NCI-H1417 (cell line): ENCODE measurements at regions not wholly inside any gene's neighbourhood (a gene's known extent, or its start where the extent isn't known, plus 50 kb on each side); places are given as distances from the start of the nearest gene placed in this dataset.

Experiments
- DNase-seq, 3 experiments: peaks; one replicate each; lab custom pipeline; 2025; lab: John Stamatoyannopoulos, UW

GRCh38 chr18:10279471-10279870 is 175.0 kb upstream of the APCDD1 start:
- DNase-seq = no peak

- no peak for DNase-seq
Observed at GRCh38 chr18:10279905-10280644, 174.4 kb upstream of the APCDD1 start.

GRCh38 chr18:10284540-10285282 is 169.7 kb upstream of the APCDD1 start:
- no peak for DNase-seq

- no peak for DNase-seq
Observed at GRCh38 chr18:10285283-10285640, 169.2 kb upstream of the APCDD1 start.

- DNase-seq = no peak
Observed at GRCh38 chr18:10286580-10287150, 167.8 kb upstream of the APCDD1 start.

- no peak for DNase-seq
Observed at GRCh38 chr18:10289251-10289650, 165.2 kb upstream of the APCDD1 start.

- no peak for DNase-seq
Observed at GRCh38 chr18:10289951-10290637, 164.3 kb upstream of the APCDD1 start.

- no peak for DNase-seq
Observed at GRCh38 chr18:10290638-10291235, 163.7 kb upstream of the APCDD1 start.

- no peak for DNase-seq
Observed at GRCh38 chr18:10291568-10291981, 162.9 kb upstream of the APCDD1 start.

GRCh38 chr18:10293966-10294365 is 160.5 kb upstream of the APCDD1 start:
- DNase-seq = no peak

- DNase-seq = no peak
Observed at GRCh38 chr18:10295751-10296150, 158.7 kb upstream of the APCDD1 start.

GRCh38 chr18:10296491-10296890 is 157.9 kb upstream of the APCDD1 start:
- DNase-seq = no peak

- no peak for DNase-seq
Observed at GRCh38 chr18:10297086-10297485, 157.3 kb upstream of the APCDD1 start.

- DNase-seq = no peak
Observed at GRCh38 chr18:10298346-10298745, 156.1 kb upstream of the APCDD1 start.

- DNase-seq = peak in 2 of 3 experiments; percentile 20 to 53
Observed at GRCh38 chr18:10299643-10300042, 154.8 kb upstream of the APCDD1 start.

GRCh38 chr18:10300739-10301138 is 153.7 kb upstream of the APCDD1 start:
- no peak for DNase-seq

- DNase-seq = no peak
Observed at GRCh38 chr18:10301831-10302483, 152.5 kb upstream of the APCDD1 start.

- DNase-seq = no peak
Observed at GRCh38 chr18:10303171-10303570, 151.3 kb upstream of the APCDD1 start.

- DNase-seq = no peak
Observed at GRCh38 chr18:10304853-10305252, 149.6 kb upstream of the APCDD1 start.

GRCh38 chr18:10306779-10307178 is 147.7 kb upstream of the APCDD1 start:
- DNase-seq = no peak

GRCh38 chr18:10308154-10308553 is 146.3 kb upstream of the APCDD1 start:
- no peak for DNase-seq

GRCh38 chr18:10310626-10311025 is 143.8 kb upstream of the APCDD1 start:
- DNase-seq = no peak
